ENCODE measurements at regions not wholly inside any gene's neighbourhood (a gene's known extent, or its start where the extent isn't known, plus 50 kb on each side); places are given as distances from the start of the nearest gene placed in this dataset.
A peak's percentile ranks its signal among the peaks of the same experiment; 100 is the strongest.

GRCh38 chr10:4427532-4427931 lies 398.5 kb upstream of the AKR1E2 start:
- no peak for ATAC-seq
- intact Hi-C loops (cut with DNase I), result no loop called here
- WGBS, 2 donors, result 64 to 85% methylated on average over 1 of the region's 1 CpG
- no peak for TF ChIP-seq CTCF (IDR thresholded peaks at IDR 0.05)
- Histone ChIP-seq H3K4me3 (no peak overlapping the region), H3K4me1 (no peaks in the 10 kb centered on the region), H3K9me3 (no peaks in the 10 kb centered on the region), H3K36me3 (no peaks in the 10 kb centered on the region), H3K27ac (no peak overlapping the region), H3K27me3 (no peaks in the 10 kb centered on the region)
- DNase-seq, result no peak
- peak; percentile 29 for FAIRE-seq

GRCh38 chr10:4426866-4427265 lies 399.1 kb upstream of the AKR1E2 start:
- DNase-seq, result no peak
- Histone ChIP-seq H3K27ac (no peak overlapping the region), H3K36me3 (no peaks in the 10 kb centered on the region), H3K9me3 (no peaks in the 10 kb centered on the region), H3K4me1 (no peaks in the 10 kb centered on the region), H3K4me3 (no peak overlapping the region), H3K27me3 (no peaks in the 10 kb centered on the region)
- ATAC-seq, result no peak
- no peak for FAIRE-seq
- WGBS, 2 donors, result 87 to 91% methylated on average over 1 of the region's 1 CpG
- intact Hi-C loops (cut with DNase I), result no loop called here
- no peak for TF ChIP-seq CTCF (IDR thresholded peaks at IDR 0.05)

- Histone ChIP-seq H3K27ac (no peak overlapping the region), H3K4me3 (no peak overlapping the region), H3K36me3 (no peaks in the 10 kb centered on the region), H3K4me1 (no peaks in the 10 kb centered on the region), H3K27me3 (peaks cover 0 to 5% (median 0%) of the 10 kb centered on the region in 4 donors), H3K9me3 (no peaks in the 10 kb centered on the region)
- no peak for DNase-seq
- TF ChIP-seq CTCF (IDR thresholded peaks at IDR 0.05), result no peak
- WGBS, 2 donors, result 69 to 82% methylated on average over 2 of the region's 2 CpGs
- FAIRE-seq, result no peak
- ATAC-seq, result no peak
- intact Hi-C loops (cut with DNase I), result no loop called here
Measured at GRCh38 chr10:4409319-4409718, 416.7 kb upstream of the AKR1E2 start.

- no peaks in the 10 kb centered on the region for H3K9me3 ChIP-seq
- H3K4me3 ChIP-seq, result no peak overlapping the region
- peaks cover 0 to 5% (median 0%) of the 10 kb centered on the region in 4 donors for H3K27me3 ChIP-seq
- no peak overlapping the region for H3K27ac ChIP-seq
- no peaks in the 10 kb centered on the region for H3K4me1 ChIP-seq
- intact Hi-C loops (cut with DNase I), result no loop called here
- 27 to 31% methylated on average over 1 of the region's 1 CpG for WGBS, 2 donors
- no peak for TF ChIP-seq CTCF (IDR thresholded peaks at IDR 0.05)
- H3K36me3 ChIP-seq, result no peaks in the 10 kb centered on the region
- no peak for ATAC-seq
- DNase-seq, result no peak
- FAIRE-seq, result no peak
Measured at GRCh38 chr10:4407783-4408182, 418.2 kb upstream of the AKR1E2 start.

- Histone ChIP-seq H3K36me3 (no peaks in the 10 kb centered on the region), H3K27ac (no peak overlapping the region), H3K4me3 (no peak overlapping the region), H3K27me3 (no peaks in the 10 kb centered on the region), H3K9me3 (no peaks in the 10 kb centered on the region), H3K4me1 (no peaks in the 10 kb centered on the region)
- no peak for DNase-seq
- ATAC-seq, result no peak
- no peak for TF ChIP-seq CTCF (IDR thresholded peaks at IDR 0.05)
- intact Hi-C loops (cut with DNase I), result no loop called here
- no peak for FAIRE-seq
- WGBS, 2 donors, result 61 to 66% methylated on average over 3 of the region's 3 CpGs
Measured at GRCh38 chr10:4405828-4406227, 420.2 kb upstream of the AKR1E2 start.

Data from pancreas (tissue), 10 donors.